Calu3 (cell line): ENCODE measurements at regions not wholly inside any gene's neighbourhood (a gene's known extent, or its start where the extent isn't known, plus 50 kb on each side); places are given as distances from the start of the nearest gene placed in this dataset.
"Not testable (repeated sequence)": the region's sequence is repeated elsewhere in the genome, so short reads cannot be mapped to it uniquely, and the experiment has no call there.

Source experiments
- BruUV-seq: library from RNA; stranded (reverse); fragments of 400-500 nt; replicated peaks from 2 replicates; lab custom pipeline; 2021; lab: Mats Ljungman, UMichigan
- CTCF ChIA-PET: fragments of 300-600 bp; sonication (Branson Sonifier 250); formaldehyde crosslinking; loops from one replicate; lab custom pipeline; 2022; ENCODE audit warnings: antibody characterized with exemption; lab: Charles Lee
- DNase-seq: peaks from one replicate; pipeline ENCODE4 v3.0.0; 2022
- H3K27ac Mint-ChIP-seq: one replicate; pipeline ENCODE4 v1.8.0; 2022; ENCODE audit warnings: mixed read lengths; ENCODE audit not compliant: unreplicated experiment
- H3K27me3 Mint-ChIP-seq: one replicate; pipeline ENCODE4 v1.8.0; 2022; ENCODE audit warnings: mixed read lengths; ENCODE audit not compliant: unreplicated experiment
- H3K36me3 Mint-ChIP-seq: one replicate; pipeline ENCODE4 v1.8.0; 2022; ENCODE audit warnings: mild to moderate bottlenecking, moderate library complexity, mixed read lengths; ENCODE audit not compliant: insufficient read depth, unreplicated experiment
- H3K4me1 Mint-ChIP-seq: one replicate; pipeline ENCODE4 v1.8.0; 2022; ENCODE audit warnings: mild to moderate bottlenecking, low read depth, mixed read lengths; ENCODE audit not compliant: unreplicated experiment
- H3K4me3 Mint-ChIP-seq: one replicate; pipeline ENCODE4 v1.8.0; 2022; ENCODE audit warnings: mild to moderate bottlenecking, low read depth, moderate library complexity, mixed read lengths; ENCODE audit not compliant: unreplicated experiment
- H3K9me3 Mint-ChIP-seq: one replicate; pipeline ENCODE4 v1.8.0; 2022; ENCODE audit warnings: low read depth, mixed read lengths; ENCODE audit not compliant: unreplicated experiment
- CTCF ChIP-seq: fragments of 200-600 bp; IDR thresholded peaks from one replicate; pipeline ENCODE4 v1.8.0; 2022; ENCODE audit warnings: antibody characterized with exemption; ENCODE audit not compliant: unreplicated experiment
- intact Hi-C: fragments of 100-400 bp; cut with micrococcal nuclease; formaldehyde crosslinking; loops from one replicate; pipeline ENCODE4 v1.10.0; 2022; ENCODE audit not compliant: unreplicated experiment

GRCh38 chr18:38751898-38752297, 1186.3 kb upstream of the CELF4 start:
- no peaks in the 10 kb centered on the region for H3K36me3 Mint-ChIP-seq
- CTCF ChIA-PET = no interaction called here
- BruUV-seq = no TSS peak
- H3K4me1 Mint-ChIP-seq = peaks cover 6% of the 10 kb centered on the region
- no peak for DNase-seq
- H3K27me3 Mint-ChIP-seq = no peaks in the 10 kb centered on the region
- TF ChIP-seq CTCF = no peak
- H3K4me3 Mint-ChIP-seq = no peak overlapping the region
- intact Hi-C loops = no loop called here
- no peak overlapping the region for H3K27ac Mint-ChIP-seq
- H3K9me3 Mint-ChIP-seq = no peaks in the 10 kb centered on the region

- Mint-ChIP-seq H3K27ac (no peak overlapping the region), H3K4me3 (no peak overlapping the region), H3K9me3 (no peaks in the 10 kb centered on the region), H3K4me1 (peaks cover 8% of the 10 kb centered on the region), H3K36me3 (no peaks in the 10 kb centered on the region), H3K27me3 (no peaks in the 10 kb centered on the region)
- BruUV-seq = no TSS peak
- DNase-seq = no peak
- intact Hi-C loops = no loop called here
- CTCF ChIA-PET = no interaction called here
- no peak for TF ChIP-seq CTCF
Observed at GRCh38 chr18:38751211-38751610, 1185.6 kb upstream of the CELF4 start.

DNA sequence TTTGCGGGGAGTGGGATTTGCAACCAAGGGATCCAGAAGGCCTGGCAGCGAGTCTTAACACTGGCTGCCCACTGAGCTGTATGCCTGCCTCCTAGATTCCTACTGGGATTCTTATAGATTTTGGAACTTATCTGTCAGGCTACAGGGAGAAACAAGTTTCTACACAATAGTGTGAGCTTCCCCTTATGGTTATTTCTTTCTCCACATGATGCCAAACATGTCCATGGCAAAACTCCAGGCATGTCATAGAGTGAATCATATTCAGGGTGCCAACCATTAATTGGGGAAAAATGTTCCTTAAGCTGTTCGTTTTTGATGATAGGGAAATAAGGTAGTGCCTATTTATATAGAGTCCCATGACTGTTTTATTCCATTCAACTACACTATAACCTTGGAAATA, 1185.2 kb upstream of the CELF4 start:
- Mint-ChIP-seq H3K27me3 (no peaks in the 10 kb centered on the region), H3K27ac (no peak overlapping the region), H3K4me3 (no peak overlapping the region), H3K36me3 (no peaks in the 10 kb centered on the region), H3K9me3 (no peaks in the 10 kb centered on the region), H3K4me1 (peaks cover 8% of the 10 kb centered on the region)
- TF ChIP-seq CTCF = no peak
- intact Hi-C loops = no loop called here
- CTCF ChIA-PET = no interaction called here
- DNase-seq = no peak
- no TSS peak for BruUV-seq

- H3K27ac Mint-ChIP-seq = no peak overlapping the region
Observed at GRCh38 chr18:38747153-38747552, 1181.6 kb upstream of the CELF4 start.

DNA sequence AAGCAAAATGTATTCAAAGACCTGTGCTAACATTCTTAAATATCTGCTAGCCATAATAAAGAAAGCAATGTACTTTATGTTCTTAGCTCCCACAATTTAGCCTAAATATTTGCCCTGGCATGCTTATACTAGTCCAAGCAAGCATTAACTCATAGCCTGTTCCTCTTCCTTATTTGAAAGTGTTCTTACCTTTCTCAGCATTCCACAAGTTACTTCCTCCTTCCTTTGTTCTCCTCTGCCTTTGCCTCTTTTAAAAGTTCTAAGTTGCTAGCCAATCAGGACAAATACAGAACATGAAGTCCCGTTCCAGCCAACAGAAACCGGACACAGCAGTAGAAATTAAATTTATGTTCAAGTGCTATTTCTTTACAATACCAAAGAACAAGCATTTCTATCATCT, 1154.6 kb upstream of the CELF4 start:
- H3K27ac Mint-ChIP-seq, H3K4me1 Mint-ChIP-seq, intact Hi-C loops, H3K9me3 Mint-ChIP-seq, H3K4me3 Mint-ChIP-seq, H3K27me3 Mint-ChIP-seq, CTCF ChIA-PET, DNase-seq, BruUV-seq, H3K36me3 Mint-ChIP-seq: not testable (repeated sequence)

More at GRCh38 chr18:38747153-38747552, 1181.6 kb upstream of the CELF4 start:
- Mint-ChIP-seq H3K9me3 (no peaks in the 10 kb centered on the region), H3K4me1 (peaks cover 8% of the 10 kb centered on the region), H3K4me3 (no peak overlapping the region), H3K27me3 (no peaks in the 10 kb centered on the region), H3K36me3 (no peaks in the 10 kb centered on the region)
- no peak for DNase-seq
- no TSS peak for BruUV-seq
- CTCF ChIA-PET = no interaction called here
- intact Hi-C loops = no loop called here
- no peak for TF ChIP-seq CTCF
